CD4-positive, alpha-beta T cell treated with Interleukin-17A for 1 hour (primary cell): ENCODE measurements at regions not wholly inside any gene's neighbourhood (a gene's known extent, or its start where the extent isn't known, plus 50 kb on each side); places are given as distances from the start of the nearest gene placed in this dataset.

Experiments
- DNase-seq: peaks from one replicate; pipeline ENCODE4 v3.0.0-alpha.2; 2020

DNA sequence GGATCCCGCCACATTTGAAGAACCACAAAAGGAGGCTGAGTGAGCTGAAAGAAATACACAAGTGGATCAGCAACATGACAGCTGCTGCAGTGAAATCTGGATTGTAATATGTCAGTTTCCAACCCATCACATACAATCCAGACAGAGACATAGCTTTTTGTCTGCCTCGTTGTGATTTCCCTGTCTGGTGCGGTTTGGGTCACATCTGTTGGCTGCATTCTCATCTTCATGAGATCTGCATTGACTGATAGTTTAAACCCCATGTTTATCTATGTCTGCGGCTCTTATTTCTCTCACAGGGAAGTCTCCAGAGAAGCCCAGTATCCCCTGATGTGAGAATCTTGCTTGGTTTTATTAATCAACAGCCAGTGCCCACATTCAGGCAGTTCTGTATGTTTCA lies 403.1 kb upstream of the ZNF608 start:
- DNase-seq: no peak

DNA sequence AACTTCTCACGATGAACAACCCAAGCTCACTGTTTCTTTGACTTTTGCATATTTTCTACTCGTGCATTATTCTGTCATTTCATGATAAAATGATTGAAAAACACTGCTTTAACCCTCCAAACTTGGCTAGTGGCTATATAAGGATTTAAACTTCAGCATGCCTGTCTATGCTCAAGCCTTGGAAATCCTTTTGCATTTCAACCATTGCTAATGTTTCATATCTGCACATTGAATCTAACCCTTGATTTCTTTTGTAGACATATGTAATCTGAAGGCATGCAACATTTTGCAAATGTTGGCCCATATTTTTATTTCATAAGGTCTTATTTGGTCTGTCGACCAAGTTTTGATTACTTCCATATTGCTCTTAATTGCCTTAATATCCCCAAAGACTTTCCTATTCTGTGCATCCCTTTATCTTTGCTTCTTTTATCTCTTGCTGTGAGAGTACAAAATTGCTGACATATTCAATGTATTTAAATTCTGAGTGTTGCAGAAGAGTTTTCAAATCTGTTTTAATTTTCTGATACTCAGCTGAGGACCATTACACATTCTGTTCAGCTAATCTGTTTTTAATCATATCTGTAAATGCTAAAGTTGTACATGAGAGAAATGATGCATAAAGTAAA lies 403.7 kb upstream of the ZNF608 start:
- DNase-seq: no peak

DNA sequence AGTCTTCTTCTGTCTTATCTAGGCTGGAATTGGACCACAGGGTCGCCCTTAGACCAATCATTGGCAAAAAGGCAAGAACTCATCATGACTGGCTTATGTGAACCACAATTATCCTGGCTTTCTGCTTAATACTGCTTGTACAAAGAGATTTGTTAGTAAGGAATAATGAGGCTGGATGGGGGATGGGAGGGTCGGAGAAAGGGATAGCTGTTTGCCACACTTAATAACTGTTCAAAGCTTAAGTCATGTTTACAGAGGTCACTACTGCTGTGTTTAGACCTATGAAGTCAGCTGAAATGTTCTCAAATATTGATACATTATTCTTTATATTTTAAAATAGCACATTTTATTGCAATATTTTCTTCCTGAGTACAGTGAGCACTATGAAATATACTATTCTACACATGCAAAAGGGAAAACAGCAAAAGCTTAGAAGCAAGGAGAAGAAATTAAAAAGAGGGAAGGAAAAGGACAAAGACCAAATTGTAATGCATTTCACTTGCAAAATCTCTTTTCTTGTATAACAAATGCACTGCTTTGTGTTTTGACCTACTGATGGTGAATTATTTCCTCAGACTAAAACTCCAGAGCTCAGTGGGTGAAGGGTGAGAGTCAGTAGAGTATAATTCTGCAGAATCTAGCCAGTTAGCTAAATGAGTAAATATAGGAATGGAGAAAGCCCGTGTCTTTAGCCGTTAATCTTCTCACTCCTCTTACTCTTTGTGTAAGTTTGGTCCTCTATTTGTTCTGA lies 404.9 kb upstream of the ZNF608 start:
- DNase-seq: no peak

DNA sequence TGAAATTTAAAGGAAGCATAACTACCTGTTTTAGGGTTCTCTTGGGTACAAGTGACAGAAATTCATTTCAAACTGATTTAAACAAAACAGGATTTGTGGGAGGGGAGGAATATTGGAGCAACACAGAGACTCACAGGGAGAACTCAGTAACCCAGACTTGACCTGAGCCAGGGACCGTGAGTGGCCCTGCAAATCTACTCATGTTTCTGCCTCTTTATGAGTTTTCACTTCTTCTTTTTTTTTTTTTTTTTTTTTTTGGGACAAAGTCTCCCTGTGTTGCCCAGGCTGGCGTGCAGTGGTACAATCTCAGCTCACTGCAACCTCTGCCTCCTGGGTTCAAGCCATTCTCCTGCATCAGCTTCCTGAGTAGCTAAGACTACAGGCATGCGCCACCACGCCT lies 405.6 kb upstream of the ZNF608 start:
- DNase-seq: no peak

DNA sequence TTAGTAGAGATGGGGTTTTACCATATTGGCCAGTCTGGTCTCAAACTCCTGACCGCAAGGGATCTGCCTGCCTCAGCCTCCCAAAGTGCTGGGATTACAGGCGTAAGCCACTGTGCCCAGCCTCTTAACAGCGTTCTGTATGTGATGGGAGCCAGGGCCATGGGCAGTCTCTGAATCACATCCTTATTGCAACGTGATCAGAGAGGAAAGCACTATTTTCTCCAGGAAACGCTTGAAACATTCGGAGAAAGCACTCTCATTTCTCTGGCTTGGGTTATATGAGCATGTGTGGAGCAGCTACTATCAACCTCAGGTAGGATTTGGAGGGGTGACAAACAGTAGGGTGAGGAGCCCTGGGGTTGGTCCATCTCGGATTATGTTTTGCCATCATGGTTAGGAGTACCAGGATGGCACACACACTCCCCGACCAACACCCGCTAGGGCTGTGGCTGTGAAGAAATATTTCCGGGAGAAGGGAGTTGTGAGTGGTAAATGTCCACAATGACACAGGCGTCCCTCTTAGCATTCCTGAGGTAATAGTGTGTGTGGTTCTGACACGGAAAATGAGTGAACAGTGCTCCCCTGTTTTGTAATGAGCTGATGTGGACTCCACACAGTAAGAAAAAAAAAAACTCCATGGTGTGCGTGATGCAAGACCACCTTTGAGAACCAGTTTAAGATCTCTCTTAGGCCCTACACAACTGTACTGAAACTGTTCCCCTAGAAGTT lies 406.2 kb upstream of the ZNF608 start:
- DNase-seq: no peak

DNA sequence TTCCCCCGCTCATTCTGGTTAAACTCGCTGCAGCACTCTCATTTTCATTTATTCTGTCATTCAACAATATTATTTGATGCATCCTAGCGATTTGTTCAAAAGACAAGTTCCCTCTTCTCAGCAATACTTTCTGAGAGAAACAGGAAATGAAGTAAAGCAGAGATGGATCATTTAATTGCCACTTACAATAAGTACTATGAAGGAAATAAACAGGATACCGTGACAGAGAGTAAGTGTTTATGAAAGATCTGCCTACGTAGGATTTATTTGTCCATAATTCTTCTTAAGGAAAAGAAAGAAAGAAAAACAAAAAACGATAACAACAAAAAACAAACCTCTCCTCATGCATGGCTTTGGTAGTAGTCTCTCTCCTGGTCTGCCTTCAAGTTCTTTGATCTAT lies 406.8 kb upstream of the ZNF608 start:
- no peak for DNase-seq

DNA sequence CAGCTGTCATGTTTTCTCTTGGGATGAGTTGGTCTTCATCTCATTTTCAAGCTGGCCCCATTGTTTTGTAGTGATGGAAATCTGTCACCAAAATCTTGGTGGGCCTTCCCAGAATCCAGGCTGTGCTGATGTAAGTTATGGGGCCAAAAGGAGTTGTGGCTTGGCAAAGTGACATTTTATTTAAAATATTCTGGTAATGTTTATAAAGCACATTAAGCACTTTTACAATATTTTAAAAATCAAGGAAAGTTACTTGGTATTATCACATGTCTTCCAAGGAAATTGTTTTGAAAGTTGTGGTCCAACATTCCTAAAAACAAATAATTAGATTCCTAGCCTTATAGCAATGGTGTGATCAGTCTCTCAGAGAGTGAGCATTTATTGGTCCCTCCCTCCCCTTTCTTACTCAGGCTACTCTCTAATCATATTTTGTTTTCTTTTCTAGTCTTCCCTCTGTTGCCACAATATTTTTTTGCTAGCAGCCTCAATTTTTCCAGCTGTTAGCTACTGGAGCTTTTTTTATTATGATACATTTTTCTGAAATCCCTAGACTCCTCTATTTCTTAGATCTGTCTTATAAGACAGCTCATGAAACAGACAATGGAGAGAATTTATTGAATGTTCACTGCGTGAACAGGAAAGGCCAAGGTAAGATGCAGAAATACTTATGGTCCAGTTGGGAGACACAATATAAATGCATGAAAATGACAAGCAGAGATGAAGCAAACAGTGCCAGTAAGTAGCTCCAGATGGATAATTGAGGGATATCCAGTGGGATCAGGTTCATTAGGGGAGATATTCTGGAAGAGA lies 408.1 kb upstream of the ZNF608 start:
- DNase-seq: no peak

DNA sequence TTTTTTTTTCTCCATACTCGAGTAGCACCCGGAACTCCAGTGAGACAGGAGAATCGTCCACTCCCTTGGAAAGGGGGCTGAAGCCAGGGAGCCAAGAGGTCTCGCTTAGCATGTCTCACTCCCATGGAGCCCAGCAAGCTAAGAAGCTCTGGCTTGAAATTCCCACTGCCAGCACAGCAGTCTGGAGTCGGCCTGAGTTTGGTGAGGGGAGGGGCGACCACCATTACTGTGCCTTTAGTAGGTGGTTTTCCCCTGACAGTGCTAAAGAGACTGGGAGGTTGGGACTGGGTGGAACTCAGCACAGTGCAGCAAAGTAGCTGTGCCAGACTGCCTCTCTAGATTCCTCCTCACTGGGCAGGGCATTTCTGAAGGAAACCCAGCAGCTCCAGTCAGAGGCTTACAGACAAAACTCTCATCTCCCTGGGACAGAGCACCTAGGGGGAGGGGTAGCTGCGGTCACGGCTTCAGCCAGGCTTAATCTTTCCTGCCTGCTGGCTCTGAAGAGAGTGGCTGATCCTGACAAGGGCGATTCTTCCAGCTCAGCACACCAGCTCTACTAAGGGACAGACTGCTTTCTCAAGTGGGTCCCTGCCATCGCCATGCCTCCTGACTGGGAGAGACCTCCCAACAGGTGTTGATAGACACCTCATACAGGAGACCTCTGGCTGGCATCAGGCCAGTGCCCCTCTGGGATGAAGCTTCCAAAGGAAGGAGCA lies 414.5 kb upstream of the ZNF608 start:
- DNase-seq: no peak

DNA sequence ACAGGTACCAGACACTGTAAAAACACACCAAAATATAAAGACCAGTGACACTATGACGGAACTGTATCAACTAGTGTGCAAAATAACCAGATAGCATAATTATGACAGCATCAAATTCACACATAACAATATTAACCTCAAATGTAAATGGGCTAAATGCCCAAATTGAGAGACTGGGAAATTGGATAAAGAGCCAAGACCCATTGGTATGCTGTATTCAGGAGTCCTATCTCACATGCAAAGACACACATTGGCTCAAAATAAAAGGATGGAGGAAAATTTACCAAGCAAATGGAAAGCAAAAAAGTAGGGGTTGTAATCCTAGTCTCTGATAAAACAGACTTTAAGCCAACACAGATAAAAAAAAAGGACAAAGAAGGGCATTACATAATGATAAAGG lies 416.3 kb upstream of the ZNF608 start:
- DNase-seq: no peak

DNA sequence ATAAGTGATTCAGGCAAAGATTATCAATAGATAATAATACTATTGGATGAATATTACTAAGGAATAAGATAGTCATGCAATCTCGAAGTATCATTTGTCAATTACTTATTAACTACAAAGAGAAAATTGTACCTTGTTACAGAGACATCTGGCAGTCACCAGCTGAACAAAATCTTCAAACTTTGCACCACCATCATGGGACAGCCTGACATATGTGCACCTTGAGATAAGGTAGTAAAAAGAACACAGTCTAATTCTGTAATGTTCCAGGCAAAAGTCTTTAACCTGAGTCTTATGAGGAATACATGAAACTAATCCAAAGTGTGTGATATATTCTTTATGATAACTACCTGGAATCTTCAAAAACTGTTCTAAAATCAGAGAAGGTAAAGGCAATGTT lies 423.0 kb upstream of the ZNF608 start:
- DNase-seq: no peak

DNA sequence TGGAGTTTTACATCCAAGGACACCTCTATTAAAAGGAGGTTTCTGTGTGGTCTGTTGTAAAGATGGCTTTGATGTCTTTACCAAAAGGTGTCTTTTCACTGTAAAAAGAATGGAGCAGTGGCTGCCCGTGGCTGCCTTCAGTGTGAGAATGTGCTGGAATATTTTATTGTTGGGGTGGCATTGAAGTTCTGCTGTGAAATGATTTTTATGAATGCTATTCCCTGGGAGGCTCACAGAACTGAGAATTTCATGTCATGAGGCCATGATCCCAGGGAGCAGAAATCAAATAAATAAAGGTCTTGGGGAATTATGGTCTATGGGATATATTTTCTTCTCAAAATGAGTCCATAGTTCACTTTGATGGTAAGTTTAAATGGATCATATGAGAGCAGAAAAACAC lies 425.2 kb upstream of the ZNF608 start:
- DNase-seq: no peak

DNA sequence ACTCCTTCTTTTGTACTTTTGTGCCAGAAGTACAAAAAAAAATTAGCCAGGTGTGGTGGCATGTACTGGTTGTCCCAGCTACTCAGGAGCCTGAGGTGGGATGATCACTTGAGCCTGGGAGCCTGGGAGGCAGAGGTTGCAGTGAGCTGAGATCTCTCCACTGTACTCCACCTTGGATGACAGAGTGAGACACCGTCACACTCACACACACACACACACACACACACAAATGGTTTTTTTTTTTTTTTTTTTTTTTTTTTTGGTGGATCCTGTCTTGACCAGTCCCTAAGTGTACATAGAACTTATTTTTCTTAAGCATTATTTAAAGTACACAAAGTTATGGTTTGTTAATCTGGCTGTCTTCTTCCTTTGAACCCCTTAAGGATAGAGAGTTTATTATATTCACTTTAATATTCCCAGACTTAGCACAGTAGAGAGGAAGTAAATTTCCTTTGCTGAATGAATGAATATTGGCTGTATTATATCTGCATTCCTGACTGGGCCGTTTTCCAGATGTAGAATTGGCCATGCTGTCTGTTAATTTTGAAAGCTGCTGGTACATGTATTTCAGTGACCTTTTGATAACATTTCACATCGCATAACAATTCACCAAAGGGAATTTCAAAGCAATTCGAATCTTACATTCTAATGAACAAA lies 429.0 kb upstream of the ZNF608 start:
- no peak for DNase-seq

DNA sequence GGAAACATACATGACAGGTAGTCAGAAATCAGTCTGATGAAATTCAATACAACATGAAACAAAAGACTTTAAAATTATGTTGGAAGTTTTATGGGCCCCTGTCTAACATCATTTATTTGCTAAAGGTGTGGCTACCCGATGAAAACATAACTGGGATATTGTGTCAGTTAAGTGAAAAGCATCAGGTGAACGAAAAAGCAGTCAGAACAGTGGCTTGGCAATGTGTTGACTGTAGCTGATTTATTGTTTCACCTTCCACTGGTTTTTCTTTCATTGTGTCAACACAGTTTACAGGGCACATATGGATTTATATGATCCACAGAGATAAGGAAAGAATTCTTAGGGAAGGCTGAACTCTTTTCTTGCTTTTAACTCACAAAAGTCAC lies 429.6 kb upstream of the ZNF608 start:
- no peak for DNase-seq

DNA sequence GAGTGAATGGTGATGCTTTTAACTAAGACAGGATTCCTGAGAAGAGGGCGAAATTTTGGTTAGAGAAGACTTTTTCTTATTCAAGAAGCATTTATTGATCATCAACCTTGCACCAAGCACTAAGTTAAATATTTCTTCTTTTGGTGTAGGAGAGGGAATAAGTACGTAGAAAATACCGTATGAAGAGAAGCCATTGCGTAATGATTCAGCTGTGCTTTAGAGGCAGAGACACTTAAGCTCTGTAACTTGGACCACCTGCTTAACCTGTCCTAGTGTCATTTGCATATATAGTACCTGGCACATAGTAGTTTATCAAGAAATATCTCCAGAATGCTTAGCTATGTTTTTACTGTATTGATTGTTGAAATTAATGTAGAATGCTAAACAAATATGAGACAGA lies 430.9 kb upstream of the ZNF608 start:
- no peak for DNase-seq

DNA sequence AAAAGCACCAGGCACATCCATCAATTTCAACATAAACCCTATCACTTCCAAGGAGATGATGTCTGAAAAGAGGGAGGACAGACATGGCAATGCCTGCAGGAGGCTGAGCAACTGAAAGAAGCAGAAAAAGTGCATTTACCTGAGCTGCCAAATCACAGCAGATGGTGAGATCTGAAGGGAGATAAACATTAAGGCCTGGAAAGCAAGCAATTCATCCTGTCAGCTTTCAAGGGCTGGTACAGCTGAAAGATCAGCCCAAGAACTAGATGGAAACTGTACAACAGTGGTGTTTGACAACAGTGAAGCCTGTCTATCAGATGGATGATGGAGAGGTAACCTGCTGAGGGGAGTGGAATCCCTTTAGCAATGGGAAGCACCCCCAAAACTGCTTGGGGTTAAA lies 433.2 kb upstream of the ZNF608 start:
- DNase-seq: no peak

DNA sequence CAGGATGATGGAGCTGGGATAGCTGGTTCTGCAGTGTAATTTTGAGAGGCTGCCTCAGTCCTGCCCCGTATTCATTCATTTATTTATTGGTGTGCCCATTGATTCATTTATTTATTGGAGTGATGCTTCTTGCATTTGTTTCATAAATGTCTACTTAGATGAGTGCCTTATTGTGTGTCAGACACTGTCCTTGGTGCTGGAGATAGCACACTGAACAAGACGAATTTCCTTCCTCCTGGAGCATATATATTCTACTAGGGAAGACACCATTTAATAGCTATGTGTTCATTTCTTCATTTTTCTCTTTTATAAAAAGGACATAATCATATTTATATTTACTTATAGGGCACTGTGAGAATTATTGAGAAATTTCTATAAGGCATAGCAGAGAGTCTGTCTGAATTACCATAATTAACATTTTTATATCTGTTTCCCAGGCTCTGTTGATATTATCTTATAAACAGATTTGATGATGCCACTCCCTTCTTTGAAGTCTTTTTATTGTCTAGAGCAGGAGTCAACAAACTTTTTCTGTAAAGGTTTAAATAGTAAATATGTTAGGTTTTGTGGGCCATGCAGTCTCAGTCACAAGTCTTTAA lies 433.9 kb upstream of the ZNF608 start:
- no peak for DNase-seq

DNA sequence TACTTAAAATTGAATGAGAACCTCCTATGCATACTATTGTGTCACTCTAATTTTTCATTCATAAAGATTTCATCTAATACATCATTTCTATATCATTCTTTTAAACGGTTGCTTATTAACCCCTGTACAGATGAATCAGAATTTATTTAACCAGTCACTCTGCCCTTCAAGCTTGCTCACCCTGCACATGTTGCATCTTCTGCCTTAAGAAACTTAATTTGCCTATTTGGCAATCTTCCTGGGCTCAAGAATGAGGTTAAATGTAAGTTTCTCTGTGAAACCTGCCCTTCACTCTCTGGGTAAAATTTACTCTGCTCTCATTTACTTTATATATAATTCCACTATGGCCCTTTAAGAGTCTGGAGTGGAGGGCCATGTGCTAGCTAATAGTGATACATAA lies 434.7 kb upstream of the ZNF608 start:
- DNase-seq: no peak

DNA sequence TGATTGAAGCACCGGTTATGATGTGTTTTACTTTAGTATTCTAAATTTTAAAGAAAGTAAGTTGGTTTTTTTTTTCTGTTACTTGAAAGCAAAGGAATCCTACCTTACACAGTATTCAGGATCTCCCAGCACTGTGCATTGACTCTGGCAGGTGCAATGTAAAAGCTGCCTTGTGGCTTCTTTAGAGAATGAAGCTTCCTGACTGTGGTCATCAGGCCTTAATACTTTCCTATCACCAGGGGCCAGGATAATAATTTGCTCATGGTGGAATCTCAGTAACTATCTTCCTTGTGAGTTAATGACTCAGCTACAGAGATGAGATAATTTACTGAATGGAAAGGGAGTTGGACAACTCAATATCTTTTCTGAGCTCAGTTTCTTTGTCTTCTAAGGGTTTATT lies 435.5 kb upstream of the ZNF608 start:
- no peak for DNase-seq

DNA sequence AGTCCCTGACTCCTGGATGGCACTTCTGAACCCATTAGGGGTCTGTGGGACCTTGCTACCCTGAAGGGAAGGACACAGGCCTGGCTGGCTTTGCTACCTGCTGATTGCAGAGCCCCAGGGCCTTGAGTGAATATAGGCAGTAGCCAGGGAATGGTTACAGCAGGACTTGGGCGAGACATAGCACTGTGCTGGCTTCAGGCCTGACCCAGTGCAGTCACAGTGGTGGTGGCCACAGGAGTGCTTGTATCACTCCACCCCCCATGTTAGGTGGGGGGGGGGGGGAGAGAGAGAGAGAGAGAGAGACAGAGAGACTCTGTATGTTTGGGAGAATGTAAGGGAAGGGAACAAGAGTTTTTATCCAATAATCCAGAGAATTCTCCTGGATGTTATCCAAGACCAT lies 439.3 kb upstream of the ZNF608 start:
- DNase-seq: no peak

DNA sequence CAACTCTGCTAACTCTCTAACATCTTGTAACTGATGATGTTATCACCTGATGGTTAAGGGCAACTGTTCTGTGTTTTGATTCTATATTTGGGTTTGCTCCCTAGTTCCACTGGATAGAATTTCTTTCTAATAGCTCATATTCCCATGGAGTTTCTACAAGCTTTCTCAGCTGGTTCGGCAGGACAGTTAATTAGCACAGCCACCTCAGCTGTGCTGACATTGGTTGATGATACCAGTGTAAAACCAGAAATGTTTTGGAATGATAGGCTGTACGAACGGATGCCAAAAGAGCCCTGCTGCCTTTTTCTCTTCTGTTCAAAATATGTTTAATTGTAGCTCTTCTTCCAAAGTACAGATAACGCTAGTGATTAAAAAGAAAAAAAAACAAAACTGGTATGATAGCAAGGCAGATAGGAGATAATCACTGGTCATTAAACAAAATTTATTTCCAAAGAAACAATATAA lies 440.5 kb upstream of the ZNF608 start:
- DNase-seq: no peak

DNA sequence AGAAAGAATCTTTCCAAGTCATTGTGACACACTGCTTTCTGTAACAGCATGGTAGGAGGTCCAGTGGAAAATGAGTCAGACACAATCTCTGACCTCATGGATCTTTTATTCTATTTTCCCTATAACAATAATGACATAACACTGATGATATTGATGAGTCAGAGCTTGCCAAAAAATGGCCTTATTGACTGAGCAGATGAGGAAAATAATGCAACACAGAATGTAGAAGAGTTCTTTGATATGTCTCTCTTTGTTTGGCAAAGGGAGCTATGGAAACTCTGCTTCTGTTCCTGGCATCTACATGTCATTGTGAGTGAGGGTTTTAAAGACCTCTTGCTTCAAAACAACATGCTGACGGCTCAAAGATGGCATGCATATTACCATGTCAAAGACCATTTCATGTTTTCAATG lies 443.1 kb upstream of the ZNF608 start:
- DNase-seq: no peak
